GM06990 (cell line): ENCODE measurements at regions not wholly inside any gene's neighbourhood (a gene's known extent, or its start where the extent isn't known, plus 50 kb on each side); places are given as distances from the start of the nearest gene placed in this dataset.
"Not testable (repeated sequence)": the region's sequence is repeated elsewhere in the genome, so short reads cannot be mapped to it uniquely, and the experiment has no call there.

ENCODE experiments used
- DNase-seq: peaks from one replicate; pipeline ENCODE4 v3.0.0-alpha.2; 2011; ENCODE audit not compliant: insufficient read length; ENCODE audit errors: extremely low read depth
- H3K27me3 ChIP-seq: replicated peaks from 2 replicates; pipeline ENCODE4 v1.6.0; 2011; ENCODE audit warnings: low read length; ENCODE audit not compliant: control insufficient read depth, insufficient read depth
- H3K36me3 ChIP-seq: 2 replicates; pipeline ENCODE4 v1.5.1; 2011; ENCODE audit warnings: low read length; ENCODE audit not compliant: control insufficient read depth, insufficient read depth
- H3K4me3 ChIP-seq: replicated peaks from 2 replicates; pipeline ENCODE4 v1.5.1; 2011; ENCODE audit warnings: low read depth, mild to moderate bottlenecking, control low read depth, low read length
- CTCF ChIP-seq: IDR thresholded peaks from 2 replicates; pipeline ENCODE4 v1.5.1; 2011; ENCODE audit warnings: low read length, control low read depth, mild to moderate bottlenecking, inconsistent platforms; ENCODE audit not compliant: insufficient read depth, poor library complexity, severe bottlenecking

DNA sequence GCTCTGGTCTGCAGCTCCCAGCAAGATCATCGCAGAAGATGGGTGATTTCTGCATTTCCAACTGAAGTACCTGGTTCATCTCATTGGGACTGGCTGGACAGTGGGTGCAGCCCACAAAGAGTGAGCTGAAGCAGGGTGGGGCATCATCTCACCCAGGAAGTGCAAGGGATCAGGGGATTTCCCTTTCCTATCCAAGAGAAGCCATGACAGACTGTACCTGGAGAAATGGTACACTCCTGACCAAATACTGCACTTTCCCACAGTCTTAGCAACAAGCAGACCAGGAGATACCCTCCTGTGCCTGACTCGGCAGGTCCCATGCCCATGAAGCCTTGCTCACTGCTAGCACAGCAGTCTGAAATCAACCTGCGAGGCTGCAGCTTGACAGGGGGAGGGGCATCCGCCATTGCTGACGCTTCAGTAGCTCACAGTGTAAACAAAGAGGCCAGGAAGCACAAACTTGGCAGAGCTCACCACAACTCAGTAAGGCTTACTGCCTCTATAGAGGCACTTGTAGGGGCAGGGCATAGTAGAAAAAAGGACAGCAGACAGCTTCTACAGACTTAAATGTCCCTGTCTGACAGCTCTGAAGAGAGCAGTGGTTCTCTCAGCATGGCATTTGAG, 60.5 kb downstream of the AREG start:
- not testable (repeated sequence) for H3K4me3 ChIP-seq, H3K27me3 ChIP-seq, H3K36me3 ChIP-seq, DNase-seq

GRCh38 chr4:74509363-74509762, 64.4 kb downstream of the AREG start:
- DNase-seq, H3K4me3 ChIP-seq, H3K36me3 ChIP-seq: not testable (repeated sequence)

GRCh38 chr4:74516303-74516702, 71.4 kb downstream of the AREG start:
- no peak overlapping the region for H3K4me3 ChIP-seq
- DNase-seq, result no peak
- H3K36me3 ChIP-seq, result no peaks in the 10 kb centered on the region
- no peaks in the 10 kb centered on the region; the same call in 1 of the 2 replicates for H3K27me3 ChIP-seq
- TF ChIP-seq CTCF, result no peak

More at GRCh38 chr4:74509363-74509762, 64.4 kb downstream of the AREG start:
- H3K27me3 ChIP-seq, result not testable (repeated sequence)

GRCh38 chr4:74517996-74518395, 73.1 kb downstream of the AREG start:
- Histone ChIP-seq H3K36me3 (no peaks in the 10 kb centered on the region), H3K27me3 (no peaks in the 10 kb centered on the region; the same call in 1 of the 2 replicates), H3K4me3 (no peak overlapping the region)
- no peak for TF ChIP-seq CTCF
- no peak for DNase-seq

DNA sequence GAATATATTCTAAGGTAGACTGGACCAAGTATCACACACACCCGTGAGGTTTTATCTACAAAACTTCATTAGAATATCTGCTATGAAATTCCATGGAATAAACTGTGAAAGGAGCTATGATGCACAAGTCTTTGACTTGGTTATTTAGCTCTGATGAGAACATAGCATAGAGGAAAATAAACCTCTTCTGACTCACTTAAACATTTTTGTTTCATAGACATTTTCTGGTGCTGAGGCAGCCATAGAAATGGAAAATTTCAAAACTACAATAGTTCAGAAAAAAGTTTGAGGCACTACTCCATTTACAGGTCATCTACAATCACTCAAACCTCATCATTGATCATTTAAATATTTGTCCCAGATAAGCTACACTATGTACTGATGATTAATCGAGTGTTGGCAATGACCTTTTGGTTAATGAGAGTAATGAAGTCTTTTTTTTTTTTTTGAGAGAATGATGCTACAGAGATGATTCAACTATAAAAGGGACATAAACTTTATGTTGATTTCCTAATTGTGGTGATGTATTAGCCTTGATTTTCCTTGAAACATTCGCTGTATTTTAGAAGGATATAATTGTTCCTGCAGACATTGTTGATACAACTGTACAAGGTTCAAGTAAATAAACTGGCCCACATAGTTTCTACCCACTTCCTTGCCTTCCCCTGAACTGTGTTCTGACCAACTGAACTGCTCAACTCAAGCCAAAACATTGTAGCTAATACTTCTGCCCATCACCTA, 77.5 kb downstream of the AREG start:
- DNase-seq, result no peak
- no peak for TF ChIP-seq CTCF
- Histone ChIP-seq H3K4me3 (no peak overlapping the region), H3K36me3 (no peaks in the 10 kb centered on the region), H3K27me3 (no peaks in the 10 kb centered on the region; the same call in 1 of the 2 replicates)

DNA sequence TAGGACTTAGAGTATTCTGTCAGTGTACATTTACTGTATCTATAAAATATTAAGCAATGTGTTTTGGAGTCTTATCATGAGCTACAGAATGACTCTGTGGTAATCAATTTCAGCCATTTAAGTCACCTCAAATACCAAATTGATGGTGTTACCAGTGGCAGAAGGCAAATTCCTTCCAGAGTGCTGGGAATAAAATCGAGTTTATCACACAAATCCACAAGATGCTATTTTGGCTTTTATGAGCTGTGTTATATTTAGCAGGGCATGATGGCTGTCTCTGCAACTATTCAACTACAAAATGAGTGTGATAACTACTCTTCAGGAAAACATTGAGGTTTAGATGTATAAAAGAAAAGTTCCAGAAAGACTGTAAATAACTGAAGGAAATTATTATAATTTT, 78.2 kb downstream of the AREG start:
- TF ChIP-seq CTCF, result no peak
- no peak for DNase-seq
- Histone ChIP-seq H3K27me3 (no peaks in the 10 kb centered on the region; the same call in 1 of the 2 replicates), H3K4me3 (no peak overlapping the region), H3K36me3 (no peaks in the 10 kb centered on the region)

- no peak overlapping the region for H3K4me3 ChIP-seq
- TF ChIP-seq CTCF, result no peak
- no peaks in the 10 kb centered on the region for H3K36me3 ChIP-seq
- no peak for DNase-seq
- H3K27me3 ChIP-seq, result no peaks in the 10 kb centered on the region; the same call in 1 of the 2 replicates
Observed at GRCh38 chr4:74524985-74525384, 80.0 kb downstream of the AREG start.
